Retinal pigment epithelial cell (primary cell): ENCODE measurements at regions not wholly inside any gene's neighbourhood (a gene's known extent, or its start where the extent isn't known, plus 50 kb on each side); places are given as distances from the start of the nearest gene placed in this dataset.

Source experiments
- DNase-seq: peaks from one replicate; pipeline ENCODE4 v3.0.0-alpha.2; 2010; ENCODE audit warnings: low read depth
- H3K4me3 ChIP-seq: 2 replicates; pipeline ENCODE4 v1.5.1; 2011; ENCODE audit warnings: mild to moderate bottlenecking, low read length, control low read depth, moderate library complexity
- TF ChIP-seq, protein P1 (sequence below): conservative IDR thresholded peaks from 2 replicates; pipeline ENCODE4 v1.5.1; 2011; ENCODE audit warnings: low read depth, low read length, control low read depth, inconsistent platforms

DNA sequence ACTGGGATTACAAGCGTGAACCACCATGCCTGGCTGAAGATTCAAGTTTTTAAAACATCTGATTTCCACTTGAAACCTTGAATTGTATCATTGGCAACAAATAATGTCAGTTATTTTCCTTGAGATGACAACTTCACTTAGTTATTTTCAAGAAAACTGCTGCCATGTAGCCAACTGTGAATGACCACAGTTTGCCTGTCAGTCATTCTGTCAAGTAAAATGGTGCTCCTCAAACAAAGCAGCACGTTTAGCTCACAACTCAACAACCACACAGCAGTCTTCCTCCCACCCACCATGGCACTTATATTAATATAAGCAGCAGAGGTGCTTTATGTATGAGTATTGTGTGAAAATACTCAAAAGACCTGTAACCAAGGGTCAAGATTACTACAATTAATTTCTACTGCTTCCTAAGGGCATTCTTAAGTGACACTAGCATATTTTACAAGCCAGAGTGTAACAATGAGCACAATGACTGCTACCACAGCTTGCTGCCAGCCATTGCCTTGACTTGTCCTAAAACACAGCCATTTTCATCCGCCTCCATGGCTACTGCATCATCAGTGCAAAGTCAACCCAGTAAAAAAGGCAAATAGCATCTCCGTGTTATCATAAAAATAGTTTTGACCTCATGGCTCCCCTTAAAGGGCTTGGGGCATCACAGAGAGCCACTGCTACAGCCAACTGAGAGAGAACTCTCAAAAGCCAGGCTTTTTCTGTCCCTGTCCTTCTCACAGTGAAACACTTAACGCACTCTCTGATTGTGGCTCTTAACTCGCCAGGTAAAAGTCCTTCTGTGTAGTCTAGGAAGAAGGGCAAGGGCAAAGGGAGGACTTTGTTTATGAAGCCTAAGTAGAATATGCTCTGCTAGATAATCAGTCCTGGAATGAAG, 96.4 kb upstream of the TAB2 start:
- TF ChIP-seq, protein P1, sequence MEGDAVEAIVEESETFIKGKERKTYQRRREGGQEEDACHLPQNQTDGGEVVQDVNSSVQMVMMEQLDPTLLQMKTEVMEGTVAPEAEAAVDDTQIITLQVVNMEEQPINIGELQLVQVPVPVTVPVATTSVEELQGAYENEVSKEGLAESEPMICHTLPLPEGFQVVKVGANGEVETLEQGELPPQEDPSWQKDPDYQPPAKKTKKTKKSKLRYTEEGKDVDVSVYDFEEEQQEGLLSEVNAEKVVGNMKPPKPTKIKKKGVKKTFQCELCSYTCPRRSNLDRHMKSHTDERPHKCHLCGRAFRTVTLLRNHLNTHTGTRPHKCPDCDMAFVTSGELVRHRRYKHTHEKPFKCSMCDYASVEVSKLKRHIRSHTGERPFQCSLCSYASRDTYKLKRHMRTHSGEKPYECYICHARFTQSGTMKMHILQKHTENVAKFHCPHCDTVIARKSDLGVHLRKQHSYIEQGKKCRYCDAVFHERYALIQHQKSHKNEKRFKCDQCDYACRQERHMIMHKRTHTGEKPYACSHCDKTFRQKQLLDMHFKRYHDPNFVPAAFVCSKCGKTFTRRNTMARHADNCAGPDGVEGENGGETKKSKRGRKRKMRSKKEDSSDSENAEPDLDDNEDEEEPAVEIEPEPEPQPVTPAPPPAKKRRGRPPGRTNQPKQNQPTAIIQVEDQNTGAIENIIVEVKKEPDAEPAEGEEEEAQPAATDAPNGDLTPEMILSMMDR, result no peak
- H3K4me3 ChIP-seq, result no peak overlapping the region
- no peak for DNase-seq

DNA sequence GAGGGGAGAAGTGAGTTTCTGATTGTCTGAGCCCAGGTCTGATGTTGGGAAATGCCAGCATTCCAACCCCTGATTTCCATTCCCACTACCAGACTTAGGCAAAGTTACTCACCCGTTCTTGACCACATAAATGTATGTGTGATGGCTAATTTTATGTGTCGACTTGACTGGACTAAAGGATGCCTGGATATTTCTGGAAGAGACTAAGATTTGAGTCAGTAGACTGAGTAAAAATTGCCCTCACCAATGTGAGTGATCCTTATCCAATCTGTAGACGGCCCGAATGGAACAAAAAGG, 95.8 kb upstream of the TAB2 start:
- no peak overlapping the region for H3K4me3 ChIP-seq
- DNase-seq, result no peak
- TF ChIP-seq, protein P1, result no peak

DNA sequence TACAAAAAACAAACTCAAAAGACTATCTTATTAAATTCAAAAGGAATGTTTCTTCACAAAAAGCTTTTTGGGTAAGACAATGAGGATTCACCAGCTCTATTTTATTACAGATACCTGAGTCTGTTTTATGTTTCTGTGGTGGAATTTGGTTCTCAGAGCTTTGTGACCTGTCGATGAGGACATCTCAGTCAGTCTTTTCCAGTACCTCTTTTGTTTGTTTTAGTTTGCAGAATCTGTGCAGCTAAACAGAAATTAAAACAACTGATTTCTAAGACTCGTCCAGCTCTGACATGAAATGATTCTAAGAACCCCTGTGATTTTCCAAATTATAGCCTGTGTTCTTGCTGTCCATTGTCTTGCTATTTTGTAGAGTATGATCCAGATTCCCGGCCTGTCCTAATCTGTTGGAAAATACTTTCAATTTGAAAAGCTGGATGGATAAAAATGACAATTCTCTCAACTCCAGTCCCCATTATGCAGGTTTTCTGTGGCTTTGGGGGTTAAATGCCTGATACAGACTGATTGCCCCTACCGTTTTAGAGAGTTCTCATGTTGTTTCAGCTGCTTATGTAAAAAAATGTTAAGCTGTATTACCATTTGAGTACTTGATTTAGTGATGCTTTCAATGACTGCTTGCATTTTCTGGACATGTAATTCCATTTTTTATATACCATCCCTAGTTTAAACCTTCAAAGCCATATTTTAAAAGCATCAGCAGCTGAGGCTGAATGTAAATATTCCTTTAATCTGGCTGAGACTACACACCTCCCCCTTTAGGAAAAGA, 94.2 kb upstream of the TAB2 start:
- H3K4me3 ChIP-seq, result no peak overlapping the region
- DNase-seq, result no peak
- TF ChIP-seq, protein P1, result no peak

DNA sequence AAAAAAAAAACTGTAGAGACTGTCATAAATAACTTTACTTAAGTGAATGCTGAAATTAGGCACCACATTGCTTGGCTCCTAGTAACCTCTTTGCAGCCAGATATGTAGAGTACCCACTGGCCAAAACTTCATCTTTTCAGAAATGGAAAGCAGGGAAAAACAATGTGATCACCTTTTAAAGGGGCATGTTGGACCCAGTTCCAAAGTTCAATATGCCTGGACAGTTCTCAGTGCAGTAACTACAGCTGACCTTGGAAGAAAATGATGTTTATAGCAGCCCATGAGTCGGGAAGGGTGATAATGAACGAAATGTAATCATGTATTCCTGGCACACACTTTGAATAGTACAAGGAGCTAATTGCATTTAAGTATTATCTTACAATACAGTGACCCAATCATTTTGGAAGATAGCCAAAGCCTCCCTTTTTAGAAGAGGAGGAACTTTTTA, 93.6 kb upstream of the TAB2 start:
- H3K4me3 ChIP-seq, result no peak overlapping the region
- TF ChIP-seq, protein P1, result no peak
- DNase-seq, result no peak

DNA sequence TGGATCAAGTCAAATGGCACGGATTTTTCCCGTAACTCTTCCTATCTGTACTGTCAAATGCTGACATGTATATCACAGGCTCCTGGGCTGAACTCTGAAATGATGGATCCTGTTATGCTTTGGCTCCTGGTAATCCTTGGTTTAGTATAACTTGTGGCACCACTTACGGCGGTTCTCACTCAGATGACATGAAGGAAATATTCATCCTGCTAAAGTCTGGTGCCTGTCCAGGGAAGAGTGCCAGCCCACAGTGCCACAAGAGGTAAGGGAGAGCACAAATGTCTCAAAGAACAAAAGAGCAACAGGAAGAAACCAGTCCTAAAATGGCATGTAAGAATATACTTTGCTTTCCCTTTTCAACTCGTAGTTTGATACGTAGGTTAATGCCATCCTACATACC, 93.1 kb upstream of the TAB2 start:
- TF ChIP-seq, protein P1, result no peak
- no peak for DNase-seq
- H3K4me3 ChIP-seq, result no peak overlapping the region

DNA sequence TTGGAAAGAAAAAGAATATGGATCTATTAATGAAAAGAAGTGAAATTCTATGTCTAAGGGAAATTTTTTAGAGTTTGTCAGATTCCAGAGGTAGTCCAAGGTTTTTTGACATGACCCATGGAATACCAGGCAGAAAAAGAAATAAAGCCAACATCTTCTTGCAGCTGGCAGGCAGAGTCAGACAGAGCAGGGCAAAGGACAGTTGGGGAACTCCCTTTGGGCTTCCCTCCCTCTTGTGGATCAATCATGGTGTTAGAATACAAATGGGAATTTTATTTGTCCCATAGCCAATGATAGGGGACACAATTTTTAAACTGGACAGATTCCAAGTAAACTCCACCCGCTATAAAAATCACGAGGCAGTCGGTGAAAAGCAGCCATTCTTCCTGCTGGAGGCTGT, 92.1 kb upstream of the TAB2 start:
- DNase-seq, result no peak
- TF ChIP-seq, protein P1, result no peak
- H3K4me3 ChIP-seq, result no peak overlapping the region
